ENCODE measurements at regions not wholly inside any gene's neighbourhood (a gene's known extent, or its start where the extent isn't known, plus 50 kb on each side); places are given as distances from the start of the nearest gene placed in this dataset.

DNA sequence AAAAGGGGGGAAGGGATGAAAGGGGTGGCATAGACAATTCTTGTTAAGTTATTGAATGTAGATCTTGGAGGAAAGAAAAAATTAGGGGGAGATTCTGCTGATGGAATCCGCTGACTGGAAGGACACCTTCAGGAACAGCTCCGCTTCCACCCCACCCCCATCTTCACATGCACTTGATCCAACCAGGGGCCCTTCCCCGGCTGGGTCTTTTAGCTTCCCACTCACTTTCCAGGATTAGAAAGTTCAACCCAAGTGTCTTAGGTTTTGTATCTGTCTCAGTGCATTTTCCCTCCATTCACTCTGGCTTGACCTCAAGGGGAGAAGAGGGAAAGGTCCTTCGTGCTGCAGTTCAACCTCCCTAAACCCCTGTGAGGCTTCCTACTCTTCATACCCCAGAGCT, 141.4 kb downstream of the IRS2 start:
- TF ChIP-seq, protein P1, sequence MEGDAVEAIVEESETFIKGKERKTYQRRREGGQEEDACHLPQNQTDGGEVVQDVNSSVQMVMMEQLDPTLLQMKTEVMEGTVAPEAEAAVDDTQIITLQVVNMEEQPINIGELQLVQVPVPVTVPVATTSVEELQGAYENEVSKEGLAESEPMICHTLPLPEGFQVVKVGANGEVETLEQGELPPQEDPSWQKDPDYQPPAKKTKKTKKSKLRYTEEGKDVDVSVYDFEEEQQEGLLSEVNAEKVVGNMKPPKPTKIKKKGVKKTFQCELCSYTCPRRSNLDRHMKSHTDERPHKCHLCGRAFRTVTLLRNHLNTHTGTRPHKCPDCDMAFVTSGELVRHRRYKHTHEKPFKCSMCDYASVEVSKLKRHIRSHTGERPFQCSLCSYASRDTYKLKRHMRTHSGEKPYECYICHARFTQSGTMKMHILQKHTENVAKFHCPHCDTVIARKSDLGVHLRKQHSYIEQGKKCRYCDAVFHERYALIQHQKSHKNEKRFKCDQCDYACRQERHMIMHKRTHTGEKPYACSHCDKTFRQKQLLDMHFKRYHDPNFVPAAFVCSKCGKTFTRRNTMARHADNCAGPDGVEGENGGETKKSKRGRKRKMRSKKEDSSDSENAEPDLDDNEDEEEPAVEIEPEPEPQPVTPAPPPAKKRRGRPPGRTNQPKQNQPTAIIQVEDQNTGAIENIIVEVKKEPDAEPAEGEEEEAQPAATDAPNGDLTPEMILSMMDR (IDR thresholded peaks at IDR 0.05): no peak
- TF ChIP-seq EP300 (IDR thresholded peaks at IDR 0.05) (no peak), POLR2A (IDR thresholded peaks at IDR 0.05) (no peak)
